DND-41 (cell line): ENCODE measurements at regions not wholly inside any gene's neighbourhood (a gene's known extent, or its start where the extent isn't known, plus 50 kb on each side); places are given as distances from the start of the nearest gene placed in this dataset.

Experiments used
- CTCF ChIP-seq: IDR thresholded peaks from 2 replicates; pipeline ENCODE4 v1.5.1; 2012; ENCODE audit warnings: borderline replicate concordance, low read length, moderate library complexity, mild to moderate bottlenecking; ENCODE audit not compliant: poor library complexity, severe bottlenecking; ENCODE audit errors: extremely low read depth
- EZH2 ChIP-seq: IDR thresholded peaks from 3 replicates; pipeline ENCODE4 v1.6.1; 2012; ENCODE audit warnings: borderline replicate concordance, low read depth, mild to moderate bottlenecking, moderate library complexity, low read length, inconsistent platforms; ENCODE audit not compliant: severe bottlenecking

- TF ChIP-seq CTCF (no peak), EZH2 (no peak)
Observed at GRCh38 chr2:121830809-121831208, 75.4 kb downstream of the TSN start.
